RCC 7860 (cell line): ENCODE measurements at regions not wholly inside any gene's neighbourhood (a gene's known extent, or its start where the extent isn't known, plus 50 kb on each side); places are given as distances from the start of the nearest gene placed in this dataset.
A peak's percentile ranks its signal among the peaks of the same experiment; 100 is the strongest.
"Not testable (repeated sequence)": the region's sequence is repeated elsewhere in the genome, so short reads cannot be mapped to it uniquely, and the experiment has no call there.

Experiments used
- DNase-seq: peaks from one replicate; pipeline ENCODE4 v3.0.0-alpha.2; 2015; ENCODE audit warnings: low spot score
- FAIRE-seq: peaks from 2 replicates; lab custom pipeline; 2012; peaks lifted over from hg19 to GRCh38; lab: Jason Lieb, UNC

DNA sequence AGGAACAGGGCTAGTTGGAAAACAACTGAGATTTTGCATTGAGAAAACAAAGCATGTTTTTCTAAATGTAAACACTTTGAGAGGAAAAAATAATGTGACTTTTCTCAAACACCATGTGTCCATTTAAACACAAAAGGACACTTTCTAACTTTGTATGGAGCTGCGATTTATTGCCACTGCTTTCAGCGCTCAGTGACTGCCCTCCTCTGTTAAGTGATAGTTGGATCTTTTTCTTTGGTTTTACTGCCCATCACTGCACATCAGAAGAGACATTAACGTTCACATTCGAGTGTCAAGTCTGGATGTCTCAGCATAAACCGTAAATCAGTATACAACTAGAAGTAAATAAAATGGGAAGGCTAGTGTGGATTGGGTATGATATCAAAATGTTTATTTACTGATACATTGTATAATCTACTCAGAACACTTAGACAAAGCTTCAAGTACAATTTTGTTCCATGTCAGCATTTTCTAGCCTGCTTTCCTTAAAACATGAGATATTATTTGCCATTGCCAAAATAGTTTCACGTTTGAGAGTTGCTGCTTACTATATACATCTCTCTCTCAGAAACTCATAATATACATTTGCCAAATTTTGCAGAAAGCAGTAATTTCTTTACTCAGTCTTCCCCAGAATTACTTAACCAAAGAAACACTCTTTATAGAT, 237.6 kb downstream of the IKZF2 start:
- no peak for FAIRE-seq
- DNase-seq, result no peak

DNA sequence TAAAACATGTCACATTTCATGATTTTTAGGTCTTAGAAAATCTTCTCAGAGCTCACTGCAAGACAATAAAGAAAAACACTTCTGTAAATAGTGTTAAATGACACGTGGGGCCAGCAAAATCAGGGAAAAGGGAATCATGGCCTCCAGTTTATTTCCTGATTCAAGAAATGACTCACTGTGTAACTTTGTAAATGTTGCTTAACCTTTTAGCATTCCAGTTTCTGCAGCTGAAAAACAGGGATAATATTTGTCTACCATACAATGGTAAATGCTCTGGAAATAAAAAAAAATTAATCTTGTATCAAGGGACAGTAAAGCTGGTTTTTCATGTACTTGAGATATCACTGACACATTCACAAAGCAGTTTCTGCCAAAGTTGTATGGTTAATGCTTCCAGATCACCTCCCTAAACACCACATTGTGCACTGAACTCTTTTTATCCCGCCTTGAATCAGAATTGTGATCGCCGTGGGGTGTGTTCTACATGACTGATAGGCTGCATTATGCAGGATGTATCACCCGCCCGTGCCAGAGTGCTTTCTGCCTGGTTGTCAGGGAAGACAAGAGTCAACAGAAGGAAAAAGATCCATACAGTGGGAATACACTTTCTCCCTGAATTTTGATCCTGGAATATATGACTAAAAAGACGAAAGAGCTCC, 238.8 kb downstream of the IKZF2 start:
- no peak for FAIRE-seq
- peak; percentile 53 for DNase-seq

DNA sequence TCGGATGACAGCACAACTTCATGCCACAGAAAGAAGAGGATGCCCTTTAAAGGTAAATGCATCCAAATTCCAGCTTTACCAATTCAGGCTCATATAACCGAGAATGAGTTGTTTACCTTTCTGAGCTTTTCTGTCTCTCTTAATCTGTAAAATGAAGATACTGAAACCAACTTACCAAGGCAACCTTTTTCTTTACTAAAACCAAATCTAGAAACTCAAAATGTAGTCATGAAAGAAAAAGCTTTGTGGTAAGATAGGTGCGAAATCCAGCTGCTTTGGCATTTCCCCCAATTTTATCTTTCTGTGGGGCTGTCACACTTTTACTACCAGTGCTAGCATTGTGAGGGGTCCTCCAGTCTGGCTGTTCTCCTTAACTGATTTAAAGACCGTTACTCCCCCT, 240.4 kb downstream of the IKZF2 start:
- DNase-seq (no peak), FAIRE-seq (no peak)

DNA sequence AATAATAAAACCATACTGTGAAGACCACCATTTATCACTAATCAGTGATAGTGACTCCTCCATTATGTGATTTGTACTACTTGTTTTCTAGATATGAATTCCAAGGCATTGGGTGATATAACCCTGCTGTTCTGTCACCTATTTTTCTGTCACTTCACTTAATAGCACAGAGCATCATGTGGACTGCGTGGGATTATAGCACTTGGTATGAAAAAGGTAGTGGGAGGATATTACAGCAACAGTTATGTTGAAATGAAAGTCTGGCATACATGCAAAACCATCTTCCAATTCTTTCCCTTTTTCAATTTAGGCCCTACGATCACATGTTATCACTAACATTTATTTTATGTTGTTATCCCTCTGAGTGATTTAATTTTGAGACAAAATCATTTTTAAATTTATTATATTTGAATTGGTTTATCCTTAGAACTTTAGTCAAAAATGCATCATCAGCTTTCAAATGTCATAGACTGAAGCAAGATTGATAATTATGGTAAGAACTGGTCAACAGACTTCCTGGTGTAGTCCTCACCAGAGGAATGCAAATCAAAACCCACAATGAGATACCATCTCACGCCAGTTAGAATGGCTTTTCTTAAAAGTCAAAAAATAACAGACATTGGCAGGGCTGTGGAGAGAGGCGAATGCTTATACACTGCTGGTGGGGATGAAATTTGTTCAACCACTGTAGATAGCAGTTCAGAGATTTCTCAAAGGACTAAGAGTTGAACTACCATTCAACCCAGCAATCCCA, 242.6 kb downstream of the IKZF2 start:
- FAIRE-seq, result no peak
- no peak for DNase-seq

DNA sequence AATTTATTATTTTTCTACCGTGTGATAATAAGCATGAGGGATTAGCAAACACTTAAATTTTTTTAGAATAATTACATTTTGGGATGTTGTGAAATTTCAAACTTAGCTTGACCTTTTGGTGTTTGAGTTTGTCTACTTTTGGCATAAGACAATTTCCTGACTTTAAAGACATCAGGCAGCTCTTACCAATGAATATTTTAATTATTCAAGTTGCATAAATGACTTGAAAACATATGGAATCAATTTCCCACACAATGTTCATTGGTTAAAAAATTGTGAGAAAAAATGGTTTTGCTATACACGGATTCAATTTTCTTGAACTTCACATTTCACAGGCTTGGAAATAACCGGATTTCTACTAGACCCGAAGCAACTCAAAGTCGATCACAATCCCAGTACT, 243.4 kb downstream of the IKZF2 start:
- FAIRE-seq (no peak), DNase-seq (no peak)

DNA sequence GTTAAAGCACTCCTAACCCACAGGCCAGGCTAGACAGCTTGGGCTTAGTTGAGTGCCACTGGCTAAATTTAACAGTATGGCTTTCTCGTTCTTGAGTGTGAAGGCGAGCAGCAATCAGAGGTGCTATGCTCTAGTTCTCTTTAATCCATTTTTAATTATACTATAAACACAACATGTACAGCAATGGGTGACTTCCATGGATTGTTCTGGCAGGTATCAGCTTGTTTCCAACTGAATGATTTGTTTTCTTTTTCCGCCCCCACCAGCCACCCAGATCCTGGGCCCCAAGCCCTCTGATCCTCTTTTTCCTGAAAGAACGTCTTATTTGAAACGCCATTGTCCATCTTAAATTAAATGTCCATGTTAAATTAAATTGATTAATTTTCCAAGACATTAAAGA, 244.8 kb downstream of the IKZF2 start:
- DNase-seq (no peak), FAIRE-seq (no peak)

DNA sequence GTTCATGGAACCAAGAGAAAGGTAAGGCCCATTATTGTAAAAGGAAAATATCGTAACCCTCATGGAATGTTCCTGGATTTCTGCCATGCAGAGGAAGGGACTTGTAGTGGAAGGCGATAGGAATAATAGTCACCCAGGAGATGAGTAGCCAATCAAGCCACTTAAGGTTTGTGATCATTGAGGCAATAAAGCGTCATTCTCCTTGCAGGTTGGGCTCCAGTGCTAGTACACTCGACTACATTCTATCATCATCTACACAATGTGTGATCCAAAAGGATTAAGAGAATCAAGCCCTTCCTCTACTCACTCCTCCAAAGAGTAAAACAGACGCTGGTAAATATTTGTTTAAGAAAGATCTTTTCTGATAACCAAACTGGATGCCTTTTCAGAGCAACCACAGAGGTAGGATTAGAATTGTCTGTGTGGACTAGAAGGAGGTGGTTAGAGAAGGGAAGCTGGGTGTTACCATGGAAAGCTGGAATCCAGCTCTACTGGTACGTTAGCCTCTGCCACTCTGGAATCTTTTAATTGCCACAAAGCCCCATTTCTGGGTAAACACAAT, 245.7 kb downstream of the IKZF2 start:
- DNase-seq, result peak; percentile 31
- no peak for FAIRE-seq

DNA sequence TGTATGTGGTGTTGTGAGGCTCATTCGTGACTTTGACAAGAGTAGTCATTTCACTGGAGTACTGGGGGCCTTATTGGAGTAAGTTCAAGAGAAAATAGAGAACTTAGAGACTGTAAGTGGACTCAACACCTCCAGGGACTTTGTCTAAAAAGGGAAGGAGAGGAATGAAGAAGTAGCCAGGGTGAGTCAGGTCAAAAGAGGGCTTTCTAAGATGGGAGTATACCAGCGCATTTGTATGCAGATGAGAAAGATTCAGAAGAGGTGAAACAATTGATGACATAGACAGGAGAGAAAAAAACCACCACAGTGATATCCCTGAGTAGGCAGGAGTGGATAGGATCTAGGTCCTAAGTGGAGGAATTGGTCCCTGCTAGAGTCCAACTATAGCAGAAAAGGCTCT, 246.8 kb downstream of the IKZF2 start:
- no peak for DNase-seq

DNA sequence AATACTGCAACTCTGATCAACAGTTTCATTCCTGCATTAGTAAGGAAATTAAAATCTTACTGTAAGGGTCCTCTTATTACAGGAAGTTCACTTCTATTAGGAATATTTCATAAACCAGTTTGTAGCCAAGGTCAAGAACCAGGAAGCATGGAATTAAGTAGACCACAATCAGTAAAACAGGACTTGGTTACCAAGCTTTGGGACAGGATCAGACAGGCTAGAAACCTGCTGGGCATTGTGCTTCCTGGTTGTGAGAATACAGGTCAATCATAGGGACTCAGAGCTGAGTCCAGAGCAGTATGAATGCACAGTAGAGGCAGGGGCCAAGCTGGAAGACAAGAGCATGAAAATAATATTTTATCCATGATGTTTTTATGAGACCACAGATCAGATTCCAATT, 248.0 kb downstream of the IKZF2 start:
- FAIRE-seq (no peak), DNase-seq (no peak)

More for the DNA sequence above, 246.8 kb downstream of the IKZF2 start:
- no peak for FAIRE-seq

DNA sequence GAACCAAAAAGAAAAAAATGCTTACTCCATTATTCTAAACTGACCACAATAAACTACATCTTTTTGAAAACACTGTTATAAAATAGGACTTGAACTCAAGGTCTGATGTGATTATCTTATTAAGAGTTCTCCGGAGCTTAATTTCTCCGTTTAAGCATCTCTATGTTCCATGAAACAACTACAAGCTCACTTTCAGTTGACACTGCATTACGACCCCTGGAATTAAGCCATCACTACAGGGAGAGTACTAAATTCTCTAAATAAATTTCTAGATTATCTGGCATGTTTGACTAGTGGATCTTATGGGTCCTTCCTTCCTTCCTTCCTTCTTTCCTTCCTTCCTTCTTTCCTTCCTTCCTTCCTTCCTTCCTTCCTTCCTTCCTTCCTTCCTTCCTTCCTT, 249.0 kb downstream of the IKZF2 start:
- no peak for FAIRE-seq

DNA sequence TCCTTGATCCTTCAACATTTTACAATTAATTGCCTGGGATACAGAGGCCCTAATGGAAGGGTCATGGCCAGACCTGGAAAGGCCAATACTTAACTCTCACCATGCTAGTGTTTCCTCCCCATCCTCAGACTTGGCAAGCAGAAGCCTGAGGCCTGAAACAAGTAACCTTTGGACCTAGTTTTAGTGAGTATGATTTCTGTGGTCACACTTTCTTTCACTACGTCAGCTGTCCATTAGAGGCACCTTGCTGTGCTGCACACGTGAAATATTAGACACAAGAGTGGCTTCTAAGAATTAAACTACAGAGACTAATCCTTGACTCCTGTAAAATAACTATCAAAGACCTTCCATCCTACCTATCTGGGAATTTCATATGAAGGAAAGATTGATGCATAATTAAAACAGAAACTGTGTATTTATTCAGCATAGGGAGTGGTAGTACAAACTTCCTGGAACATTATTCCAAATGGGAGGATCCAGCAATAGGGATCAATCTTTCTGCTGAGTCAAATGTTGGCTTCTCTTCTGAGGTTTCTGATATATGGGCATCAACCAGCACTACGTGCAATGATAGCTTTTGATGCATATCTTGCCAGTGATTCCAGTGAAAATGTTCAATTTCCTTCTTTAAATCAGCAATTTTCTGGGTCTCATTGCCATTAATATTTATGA, 249.7 kb downstream of the IKZF2 start:
- DNase-seq (no peak), FAIRE-seq (no peak)

More for the DNA sequence above, 249.0 kb downstream of the IKZF2 start:
- DNase-seq, result no peak

DNA sequence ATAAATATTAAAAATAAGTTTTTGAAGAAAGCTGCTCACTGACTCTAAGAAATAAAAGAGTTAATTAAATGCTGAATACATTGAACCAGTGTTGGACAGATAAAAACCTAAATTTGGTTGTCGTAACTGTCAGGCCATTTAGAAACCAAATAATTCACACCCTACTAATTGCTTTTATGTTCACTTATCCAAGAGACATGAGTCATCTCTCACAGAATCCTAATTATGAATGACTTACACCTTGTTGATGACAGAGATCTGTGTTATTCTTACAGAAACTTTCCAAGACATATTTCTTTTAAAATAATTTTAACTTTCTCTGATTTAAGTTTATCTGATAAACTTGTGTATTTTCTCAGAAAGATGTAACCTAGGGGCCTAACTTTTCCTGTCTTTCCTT, 250.7 kb downstream of the IKZF2 start:
- DNase-seq (no peak), FAIRE-seq (no peak)

DNA sequence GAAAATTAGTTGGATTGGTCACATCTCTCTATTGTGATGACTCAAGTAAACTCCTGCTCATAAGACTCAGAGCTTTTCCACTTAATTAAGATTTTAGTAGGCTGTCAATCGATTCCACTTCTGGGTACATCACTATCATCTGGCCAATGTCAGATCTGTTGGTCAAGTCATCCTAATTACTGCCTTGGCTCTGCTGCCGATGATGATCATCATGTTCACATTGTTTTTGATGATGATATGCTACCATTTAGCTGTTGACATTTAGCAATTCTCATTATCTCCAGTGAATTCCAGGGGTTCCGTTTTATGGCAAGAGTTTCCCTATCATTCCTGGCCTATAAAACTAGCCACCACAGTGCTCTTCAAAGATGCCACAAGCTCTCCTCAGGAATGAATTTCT, 253.4 kb downstream of the IKZF2 start:
- DNase-seq (no peak), FAIRE-seq (no peak)

DNA sequence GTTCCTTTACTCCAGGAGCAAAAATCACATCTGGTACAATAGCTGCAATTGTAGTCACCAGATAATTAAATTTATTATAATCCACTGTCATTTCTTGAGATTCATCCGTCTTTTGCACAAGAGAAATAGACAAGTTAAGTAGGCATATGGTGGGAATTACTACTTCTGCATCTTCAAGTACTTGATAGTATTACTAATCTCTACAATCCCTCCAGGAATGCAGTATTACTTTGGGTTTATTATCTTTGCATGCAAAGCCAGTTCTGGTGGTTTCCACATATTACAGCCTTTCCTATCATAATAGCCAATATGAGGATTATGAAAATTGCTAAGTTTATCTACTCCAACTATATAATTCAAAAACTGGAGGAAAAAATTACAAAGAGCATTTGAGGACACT, 254.1 kb downstream of the IKZF2 start:
- FAIRE-seq, result no peak
- no peak for DNase-seq

DNA sequence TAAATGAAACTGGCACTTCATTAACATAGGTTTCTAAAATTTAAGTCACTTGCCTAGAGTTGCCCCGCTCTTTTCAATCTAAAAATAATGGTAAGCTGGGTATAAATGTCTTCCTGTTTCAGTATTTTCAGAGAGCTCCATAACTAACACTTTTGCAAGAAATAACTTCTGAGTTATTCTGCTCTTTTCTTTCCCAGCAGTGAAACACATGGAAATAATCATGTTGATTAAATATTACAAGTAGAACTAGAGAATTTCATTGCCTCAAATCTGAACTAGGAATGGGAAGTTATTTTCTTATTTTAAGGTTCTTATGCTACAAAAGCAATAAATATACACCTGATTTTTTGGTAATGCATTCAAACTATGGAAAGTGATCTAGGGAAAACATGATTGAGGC, 257.4 kb downstream of the IKZF2 start:
- DNase-seq (no peak), FAIRE-seq (no peak)

DNA sequence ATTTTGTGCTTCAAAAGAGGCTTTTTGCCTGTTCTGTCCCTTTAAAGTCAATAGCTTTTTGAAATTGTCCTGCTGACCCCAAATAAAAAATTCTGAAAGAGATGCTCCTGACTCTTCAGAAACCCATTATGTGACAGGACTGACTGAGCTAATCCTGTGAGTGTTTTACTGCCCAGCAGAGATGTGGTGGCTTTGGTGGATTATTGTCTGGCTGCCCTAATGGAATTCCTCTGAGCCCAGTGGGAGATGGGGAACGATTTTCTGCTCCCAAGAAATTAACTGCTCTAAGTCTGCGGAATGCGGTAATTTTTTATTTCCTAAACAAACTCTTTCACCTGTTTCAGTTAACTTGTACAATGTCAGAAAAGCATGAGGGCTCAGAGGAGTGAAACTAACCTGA, 258.2 kb downstream of the IKZF2 start:
- FAIRE-seq (no peak), DNase-seq (no peak)

DNA sequence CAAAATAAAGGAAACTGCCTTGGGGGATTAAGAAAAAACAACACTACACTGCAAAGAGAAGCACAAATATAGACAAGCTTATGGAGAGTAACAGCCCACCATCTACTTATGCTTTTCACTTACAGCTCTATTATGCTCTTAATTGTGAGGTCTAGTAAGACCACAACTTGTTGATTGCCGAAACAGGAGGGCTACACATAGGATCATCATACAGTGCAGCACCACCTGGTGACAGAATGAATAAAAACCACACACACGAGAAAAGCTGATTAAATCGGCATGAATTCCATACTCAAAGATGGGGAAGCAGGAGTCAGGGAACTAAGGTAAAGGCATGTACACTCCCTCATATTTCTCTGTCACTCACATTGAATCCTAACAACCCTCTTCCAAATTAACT, 259.2 kb downstream of the IKZF2 start:
- FAIRE-seq (no peak), DNase-seq (peak; percentile 34)

DNA sequence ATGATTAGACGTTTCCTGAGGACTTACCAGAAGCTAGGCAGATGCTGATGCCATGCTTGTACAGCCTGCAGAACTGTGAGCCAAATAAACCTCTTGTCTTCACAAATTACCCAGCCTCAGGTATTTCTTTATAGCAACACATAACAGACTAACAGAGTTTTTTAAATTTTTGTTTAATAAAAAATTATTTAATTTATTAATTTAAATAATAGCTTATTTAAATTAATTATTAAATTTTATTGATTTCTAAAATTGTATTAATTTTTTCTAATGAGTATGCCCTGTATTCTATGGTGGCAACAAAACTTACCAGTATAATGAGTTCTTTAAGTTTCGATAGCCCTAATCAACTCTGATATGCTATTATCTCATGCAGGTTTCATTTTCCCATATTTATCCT, 259.8 kb downstream of the IKZF2 start:
- DNase-seq (no peak), FAIRE-seq (no peak)

DNA sequence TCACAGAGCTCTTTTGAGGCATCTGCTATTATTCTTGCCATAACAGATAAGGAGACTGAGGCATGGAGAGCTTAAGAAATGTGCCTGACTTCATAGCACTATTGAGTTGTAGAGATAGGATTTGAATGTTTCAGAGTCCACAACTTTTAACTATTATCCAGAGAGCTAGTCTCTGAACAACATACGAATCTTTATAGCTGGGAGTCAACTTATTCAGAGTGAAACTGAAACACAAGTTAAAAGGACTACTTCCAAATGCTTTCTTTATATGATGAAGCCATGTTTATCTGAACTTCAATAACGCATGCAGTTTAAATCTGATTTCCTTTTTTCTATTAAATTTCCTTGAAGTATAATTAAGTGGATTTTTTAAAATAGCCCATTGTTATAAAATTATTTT, 268.8 kb downstream of the IKZF2 start:
- FAIRE-seq (no peak), DNase-seq (no peak)

DNA sequence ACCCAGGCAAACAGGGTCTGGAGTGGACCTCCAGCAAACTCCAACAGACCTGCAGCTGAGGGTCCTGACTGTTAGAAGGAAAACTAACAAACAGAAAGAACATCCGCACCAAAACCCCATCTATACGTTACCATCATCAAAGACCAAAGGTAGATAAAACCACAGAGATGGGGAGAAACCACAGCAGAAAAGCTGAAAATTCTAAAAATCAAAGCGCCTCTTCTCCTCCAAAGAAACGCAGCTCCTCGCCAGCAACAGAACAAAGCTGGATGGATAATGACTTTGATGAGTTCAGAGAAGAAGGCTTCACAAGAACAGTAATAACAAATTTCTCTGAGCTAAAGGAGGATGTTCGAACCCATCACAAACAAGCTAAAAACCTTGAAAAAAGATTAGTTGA, 274.9 kb downstream of the IKZF2 start:
- not testable (repeated sequence) for DNase-seq, FAIRE-seq

DNA sequence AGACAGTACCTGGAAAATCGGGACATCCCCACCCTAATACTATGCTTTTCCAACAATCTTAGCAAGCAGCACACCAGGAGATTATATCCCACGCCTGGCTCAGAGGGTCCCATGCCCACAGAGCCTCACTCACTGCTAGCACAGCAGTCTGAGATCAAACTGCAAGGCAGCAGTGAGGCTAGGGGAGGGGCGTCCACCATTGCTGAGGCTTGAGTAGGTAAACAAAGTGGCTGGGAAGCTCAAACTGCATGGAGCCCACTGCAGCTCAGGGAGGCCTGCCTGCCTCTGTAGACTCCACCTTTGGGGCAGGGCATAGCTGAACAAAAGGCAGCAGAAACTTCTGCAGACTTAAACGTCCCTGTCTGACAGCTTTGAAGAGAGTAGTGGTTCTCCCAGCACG, 275.5 kb downstream of the IKZF2 start:
- not testable (repeated sequence) for DNase-seq, FAIRE-seq
